GM12878 (cell line): ENCODE measurements at regions not wholly inside any gene's neighbourhood (a gene's known extent, or its start where the extent isn't known, plus 50 kb on each side); places are given as distances from the start of the nearest gene placed in this dataset.

ENCODE experiments used
- ATAC-seq: fragments of 200-7000 bp; cut with Tn5 transposase; 3 replicates; pipeline ENCODE4 v1.9.1; 2020; ENCODE audit warnings: mild to moderate bottlenecking, moderate library complexity
- BruUV-seq: library from RNA; stranded (reverse); fragments of 400-500 nt; replicated peaks from 2 replicates; lab custom pipeline; 2021; lab: Mats Ljungman, UMichigan
- CTCF ChIA-PET: fragments of 300-600 bp; sonication (Branson Sonifier 250); formaldehyde crosslinking; extraction: SDS; loops from one replicate; lab custom pipeline; 2021; ENCODE audit warnings: inconsistent platforms; lab: Yijun Ruan, JAX
- POLR2A ChIA-PET: fragments of 350-600 bp; formaldehyde crosslinking; extraction: SDS; loops from one replicate; lab custom pipeline; 2021; ENCODE audit warnings: inconsistent platforms; lab: Charles Lee
- RAD21 ChIA-PET: fragments of 300-600 bp; sonication (Branson Sonifier 250); formaldehyde crosslinking; loops from one replicate; lab custom pipeline; 2023; ENCODE audit warnings: antibody characterized with exemption; ENCODE audit not compliant: unreplicated experiment; lab: Charles Lee
- SMC1A ChIA-PET: fragments of 300-600 bp; sonication (Branson Sonifier 250); formaldehyde crosslinking; loops from one replicate; lab custom pipeline; 2023; ENCODE audit not compliant: unreplicated experiment, uncharacterized antibody; lab: Charles Lee
- DNase-seq: peaks from one replicate; pipeline ENCODE4 v3.0.0-alpha.2; 2011; ENCODE audit warnings: low read depth, low spot score
- FAIRE-seq: peaks from 3 replicates; lab custom pipeline; 2011; peaks lifted over from hg19 to GRCh38; lab: Jason Lieb, UNC
- H2AFZ ChIP-seq: 2 replicates; pipeline ENCODE4 v1.6.0; 2011; ENCODE audit warnings: low read depth, low read length, control low read depth; ENCODE audit not compliant: control insufficient read depth
- H3K27ac ChIP-seq: 2 replicates; pipeline ENCODE4 v1.5.1; 2011; ENCODE audit warnings: control low read depth; ENCODE audit not compliant: control insufficient read depth, insufficient read depth
- H3K27me3 ChIP-seq, 2 experiments: replicated peaks in 1 of 2; 2 replicates each; pipeline versions ENCODE4 v1.6.0 to v1.6.1; 2011; ENCODE audit warnings: low read length in 1 of 2; ENCODE audit not compliant: control insufficient read depth in 2 of 2, insufficient read depth in 2 of 2
- H3K36me3 ChIP-seq, 2 experiments: 2 replicates each; pipeline ENCODE4 v1.5.1; 2011; ENCODE audit warnings: low read length in 1 of 2; ENCODE audit not compliant: control insufficient read depth in 2 of 2, insufficient read depth in 2 of 2
- H3K4me1 ChIP-seq: 2 replicates; pipeline ENCODE4 v1.6.1; 2011; ENCODE audit warnings: mild to moderate bottlenecking, low read length, moderate library complexity, mixed read lengths; ENCODE audit not compliant: control insufficient read depth, insufficient read depth
- H3K4me2 ChIP-seq: 2 replicates; pipeline ENCODE4 v1.6.0; 2011; ENCODE audit warnings: control low read depth; ENCODE audit not compliant: control insufficient read depth, insufficient read depth
- H3K4me3 ChIP-seq: fragments of 200-600 bp; sonication (generic); 2 replicates; pipeline ENCODE4 v1.5.1; 2016
- H3K79me2 ChIP-seq: 2 replicates; pipeline ENCODE4 v1.6.0; 2011; ENCODE audit warnings: low read length; ENCODE audit not compliant: control insufficient read depth, insufficient read depth
- H3K9ac ChIP-seq: 2 replicates; pipeline ENCODE4 v1.8.0; 2011; ENCODE audit warnings: low read length, control low read depth, mixed read lengths; ENCODE audit not compliant: control insufficient read depth, insufficient read depth
- H3K9me3 ChIP-seq: replicated peaks from 3 replicates; pipeline ENCODE4 v1.5.1; 2011; ENCODE audit warnings: mild to moderate bottlenecking, low read length; ENCODE audit not compliant: control insufficient read depth, insufficient read depth
- H4K20me1 ChIP-seq: 2 replicates; pipeline ENCODE4 v1.6.0; 2011; ENCODE audit not compliant: control insufficient read depth, insufficient read depth
- CHD1 ChIP-seq: IDR thresholded peaks from 2 replicates; pipeline ENCODE4 v1.6.1; 2012; ENCODE audit warnings: low read depth, low read length, improper control_type of control experiment
- CTCF ChIP-seq, 3 experiments: IDR thresholded peaks in 2 of 3; conservative IDR thresholded peaks in 1 of 3; 2 replicates each; pipeline ENCODE4 v1.5.1; 2011; ENCODE audit warnings: low read depth in 3 of 3, low read length in 3 of 3, mild to moderate bottlenecking in 3 of 3, control low read depth in 2 of 3, moderate library complexity in 2 of 3, inconsistent platforms in 1 of 3, mixed read lengths in 1 of 3; ENCODE audit not compliant: control insufficient read depth in 2 of 3, insufficient read depth in 1 of 3; ENCODE audit errors: extremely low read depth in 1 of 3
- KAT2A ChIP-seq: conservative IDR thresholded peaks from 2 replicates; pipeline ENCODE4 v1.6.1; 2011; ENCODE audit warnings: low read depth, low read length; ENCODE audit not compliant: control insufficient read depth
- LARP7 ChIP-seq: fragments of 450-650 bp; IDR thresholded peaks from 2 replicates; pipeline ENCODE4 v1.6.1; 2017; ENCODE audit warnings: mild to moderate bottlenecking
- MEF2A ChIP-seq: IDR thresholded peaks from 2 replicates; pipeline ENCODE4 v1.6.1; 2011; ENCODE audit warnings: low read depth, mild to moderate bottlenecking, low read length, moderate library complexity; ENCODE audit not compliant: insufficient read depth
- MTA3 ChIP-seq: IDR thresholded peaks from 2 replicates; pipeline ENCODE4 v1.6.1; 2012; ENCODE audit warnings: low read length, inconsistent platforms, borderline replicate concordance
- PAX8 ChIP-seq: fragments of 450-650 bp; IDR thresholded peaks from 2 replicates; pipeline ENCODE4 v1.6.1; 2017; ENCODE audit warnings: mild to moderate bottlenecking, moderate library complexity
- RFX5 ChIP-seq: IDR thresholded peaks from 2 replicates; pipeline ENCODE4 v1.6.1; 2011; ENCODE audit warnings: low read depth, low read length, improper control_type of control experiment
- SPI1 ChIP-seq: IDR thresholded peaks from 2 replicates; pipeline ENCODE4 v1.6.1; 2011; ENCODE audit warnings: low read depth, mild to moderate bottlenecking, low read length, moderate library complexity, borderline replicate concordance; ENCODE audit not compliant: insufficient read depth
- ZBTB11 ChIP-seq: fragments of 450-650 bp; formaldehyde crosslinking; IDR thresholded peaks from 2 replicates; pipeline ENCODE4 v1.5.0; 2022; ENCODE audit warnings: mild to moderate bottlenecking, missing genetic modification characterization
- ZBTB33 ChIP-seq: fragments of 450-650 bp; IDR thresholded peaks from 2 replicates; pipeline ENCODE4 v1.6.1; 2017; ENCODE audit warnings: mild to moderate bottlenecking
- ZNF24 ChIP-seq: fragments of 450-650 bp; IDR thresholded peaks from 2 replicates; pipeline ENCODE4 v1.6.1; 2017; ENCODE audit warnings: antibody characterized with exemption, mild to moderate bottlenecking
- ZNF592 ChIP-seq: fragments of 450-650 bp; IDR thresholded peaks from 2 replicates; pipeline ENCODE4 v1.6.1; 2017; ENCODE audit warnings: mild to moderate bottlenecking, moderate library complexity
- WGBS: methylation state at CpG from one replicate; pipeline ENCODE4 v1.1.6; 2016; ENCODE audit warnings: low lambda C conversion rate; ENCODE audit not compliant: insufficient replicate concordance, insufficient coverage; ENCODE audit errors: missing lambda C conversion rate; 5-methylcytosine and 5-hydroxymethylcytosine counted together
- in situ Hi-C: fragments of 300-500 bp; cut with MboI; formaldehyde crosslinking; loops from 9 replicates; pipeline ENCODE4 v1.14.3; 2018; ENCODE audit warnings: mixed read lengths
- intact Hi-C: fragments of 100-400 bp; cut with micrococcal nuclease; formaldehyde crosslinking; loops from one replicate; pipeline ENCODE4 v1.14.2; 2022; ENCODE audit not compliant: unreplicated experiment

GRCh38 chr10:61285749-61286148 is 167.4 kb downstream of the TMEM26 start:
- Histone ChIP-seq H3K79me2 (no peaks in the 10 kb centered on the region), H3K36me3 (no peaks in the 10 kb centered on the region), H3K9ac (no peak overlapping the region), H3K27me3 (no peaks in the 10 kb centered on the region), H3K9me3 (peaks cover 7% of the 10 kb centered on the region), H4K20me1 (no peaks in the 10 kb centered on the region), H2AFZ (no peak overlapping the region), H3K27ac (no peak overlapping the region), H3K4me2 (no peak overlapping the region), H3K4me3 (no peak overlapping the region), H3K4me1 (peaks cover 14% of the 10 kb centered on the region; the same call in 1 of the 2 replicates)
- in situ Hi-C loops, result loop anchor here (5.0 to 10.0 kb wide), 2 partner anchors 148 to 471 kb away; no protein-coding TSS in a partner anchor
- BruUV-seq, result no TSS peak
- ChIA-PET RAD21 (interaction anchor here (1.1 kb wide), 1 partner anchor 145 kb away, joined by 3 read pairs; no protein-coding TSS in a partner anchor), POLR2A (no interaction called here), SMC1A (interaction anchor here (0.8 to 1.7 kb wide), 2 partner anchors 15 to 145 kb away, joined by 3 to 8 read pairs; no protein-coding TSS in a partner anchor), CTCF (interaction anchor here (0.7 to 2.9 kb wide), 3 partner anchors 145 to 1418 kb away, joined by 3 to 18 read pairs (median 8); no protein-coding TSS in a partner anchor)
- FAIRE-seq (no peak), DNase-seq (no peak), ATAC-seq (no peak)
- 37% methylated on average over 6 of the region's 6 CpGs for WGBS
- intact Hi-C loops, result loop anchor here (2.0 to 10.0 kb wide), 4 partner anchors 105 to 959 kb away; no protein-coding TSS in a partner anchor
- TF ChIP-seq ZNF24 (no peak), RFX5 (no peak), MTA3 (no peak), CHD1 (no peak), ZBTB11 (CRISPR knock-in tag) (no peak), SPI1 (no peak), LARP7 (no peak), ZNF592 (no peak), ZBTB33 (no peak), CTCF (IDR thresholded peaks at IDR 0.05 in 2 of 3, conservative IDR thresholded peaks at IDR 0.05 in 1 of 3; ENCODE audit: control insufficient read depth in 2 of 3, extremely low read depth in 1 of 3, insufficient read depth in 1 of 3, low read depth in 3 of 3, low read length in 3 of 3) (no peak), KAT2A (no peak), MEF2A (no peak), PAX8 (no peak)
